Sigmoid colon (tissue), 6 donors: ENCODE measurements at regions not wholly inside any gene's neighbourhood (a gene's known extent, or its start where the extent isn't known, plus 50 kb on each side); places are given as distances from the start of the nearest gene placed in this dataset.

Experiments used
- DNase-seq: peaks from one replicate; pipeline ENCODE4 v3.0.0-alpha.2; 2019
- H3K27ac ChIP-seq, 4 donors: fragments of 200-600 bp; sonication (generic); one replicate each; pipeline ENCODE4 v1.5.1; 2016 to 2019; ENCODE audit warnings: mild to moderate bottlenecking in 1 of 4
- H3K27me3 ChIP-seq, 3 donors: fragments of 200-600 bp; sonication (generic); one replicate each; pipeline ENCODE4 v1.5.1; 2019; ENCODE audit warnings: mild to moderate bottlenecking in 1 of 3
- H3K36me3 ChIP-seq, 4 donors: fragments of 200-600 bp; sonication (generic); one replicate each; pipeline ENCODE4 v1.5.1; 2016 to 2019
- H3K4me1 ChIP-seq, 4 donors: fragments of 200-600 bp; sonication (generic); one replicate each; pipeline ENCODE4 v1.5.1; 2017 to 2019
- H3K4me3 ChIP-seq, 4 donors: fragments of 200-600 bp; sonication (generic); one replicate each; pipeline ENCODE4 v1.5.1; 2017 to 2019; ENCODE audit warnings: mild to moderate bottlenecking in 2 of 4, moderate library complexity in 1 of 4
- H3K9me3 ChIP-seq, 4 donors: fragments of 200-600 bp in 3 of 4; sonication (generic) in 3 of 4; one replicate each; pipeline versions ENCODE4 v1.5.1 to v1.6.1; 2013 to 2019
- CTCF ChIP-seq, 4 experiments: fragments of 450-650 bp in 3 of 4; fragments of 200-600 bp in 1 of 4; IDR thresholded peaks; one replicate each; pipeline ENCODE4 v1.5.1; 2016 to 2019; ENCODE audit warnings: antibody characterized with exemption in 4 of 4, mild to moderate bottlenecking in 3 of 4, moderate library complexity in 2 of 4
- EP300 ChIP-seq, 4 donors: sonication (generic); formaldehyde crosslinking; IDR thresholded peaks; one replicate each; pipeline ENCODE4 v1.6.1; 2017; ENCODE audit warnings: antibody characterized with exemption in 4 of 4
- POLR2A ChIP-seq, 2 donors: fragments of 450-650 bp; IDR thresholded peaks; one replicate each; pipeline ENCODE4 v1.6.1; 2016; ENCODE audit warnings: antibody characterized with exemption in 2 of 2, mild to moderate bottlenecking in 2 of 2, moderate library complexity in 2 of 2
- POLR2AphosphoS5 ChIP-seq, 4 donors: sonication (generic); formaldehyde crosslinking; IDR thresholded peaks; one replicate each; pipeline ENCODE4 v1.6.1; 2017; ENCODE audit warnings: antibody characterized with exemption in 4 of 4
- WGBS, 2 donors: extraction: QIAGEN DNeasy Blood & Tissue Kit; methylation state at CpG; one replicate each; pipeline ENCODE4 v1.1.7; 2013; 5-methylcytosine and 5-hydroxymethylcytosine counted together
- intact Hi-C: fragments of 100-400 bp; cut with DNase I; formaldehyde crosslinking; loops from one replicate; pipeline ENCODE4 v1.15.1; 2023
- donor health status: healthy with polysubstance abuse.
- donor health status: healthy.

- 11 to 44% methylated on average over 5 of the region's 5 CpGs for WGBS, 2 donors
- H3K9me3 ChIP-seq, result no peaks in the 10 kb centered on the region
- H3K36me3 ChIP-seq, result no peaks in the 10 kb centered on the region
- H3K4me1 ChIP-seq, result no peaks in the 10 kb centered on the region
- intact Hi-C loops, result no loop called here
- DNase-seq, result no peak
- TF ChIP-seq CTCF (IDR thresholded peaks at IDR 0.05) (no peak), POLR2A (IDR thresholded peaks at IDR 0.05) (no peak), EP300 (IDR thresholded peaks at IDR 0.05) (no peak), POLR2AphosphoS5 (IDR thresholded peaks at IDR 0.05) (no peak)
- H3K27ac ChIP-seq, result no peak overlapping the region
- no peak overlapping the region for H3K4me3 ChIP-seq
- H3K27me3 ChIP-seq, result peaks cover 0 to 45% (median 3%) of the 10 kb centered on the region in 3 donors
Measured at GRCh38 chr13:112124141-112124540, 57.2 kb downstream of the SOX1 start.

DNA sequence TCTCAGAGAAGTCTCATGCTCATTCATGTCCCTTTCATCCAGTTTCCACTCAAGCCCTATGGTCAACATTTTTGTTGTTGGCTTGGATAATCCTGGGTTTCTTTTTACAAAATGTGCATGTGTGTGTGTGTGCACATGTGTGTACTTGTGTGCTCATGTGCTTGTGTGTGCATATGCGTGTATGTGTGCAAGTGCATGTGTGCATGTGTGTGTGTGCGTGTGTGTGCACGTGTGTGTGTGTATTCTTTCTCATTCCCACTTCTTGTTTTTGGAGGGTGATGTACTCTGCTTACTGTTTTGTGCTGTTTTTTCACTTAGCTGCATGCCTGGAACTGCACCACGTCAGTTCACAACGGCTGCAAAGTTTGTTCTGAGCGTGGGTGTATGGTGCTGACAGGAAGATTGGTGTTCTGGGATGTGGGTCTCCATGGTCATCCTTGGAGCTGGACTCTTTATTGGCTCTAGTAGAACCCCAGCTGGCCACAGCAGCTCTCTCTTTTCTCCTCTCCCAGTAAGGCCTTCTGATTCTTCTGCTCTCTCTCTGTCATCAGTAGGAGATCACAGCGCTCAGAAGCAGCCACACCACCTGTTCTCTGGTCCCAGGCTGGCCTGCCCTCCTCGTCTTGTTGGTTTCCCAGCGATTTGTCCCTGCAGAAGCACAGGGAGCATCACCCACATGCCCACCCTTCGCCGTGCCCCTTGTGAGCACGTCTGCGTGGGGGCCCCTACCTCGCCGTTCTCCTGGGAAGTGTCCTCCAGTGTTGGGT, 60.8 kb downstream of the SOX1 start:
- Histone ChIP-seq H3K27ac (no peak overlapping the region), H3K27me3 (peaks cover 0 to 47% (median 3%) of the 10 kb centered on the region in 3 donors), H3K9me3 (no peaks in the 10 kb centered on the region), H3K36me3 (no peaks in the 10 kb centered on the region), H3K4me1 (no peaks in the 10 kb centered on the region), H3K4me3 (no peak overlapping the region)
- WGBS, 2 donors, result 83 to 87% methylated on average over 15 of the region's 15 CpGs
- TF ChIP-seq CTCF (IDR thresholded peaks at IDR 0.05) (no peak), EP300 (IDR thresholded peaks at IDR 0.05) (no peak), POLR2A (IDR thresholded peaks at IDR 0.05) (no peak), POLR2AphosphoS5 (IDR thresholded peaks at IDR 0.05) (no peak)
- intact Hi-C loops, result no loop called here
- peak; percentile 57 for DNase-seq

DNA sequence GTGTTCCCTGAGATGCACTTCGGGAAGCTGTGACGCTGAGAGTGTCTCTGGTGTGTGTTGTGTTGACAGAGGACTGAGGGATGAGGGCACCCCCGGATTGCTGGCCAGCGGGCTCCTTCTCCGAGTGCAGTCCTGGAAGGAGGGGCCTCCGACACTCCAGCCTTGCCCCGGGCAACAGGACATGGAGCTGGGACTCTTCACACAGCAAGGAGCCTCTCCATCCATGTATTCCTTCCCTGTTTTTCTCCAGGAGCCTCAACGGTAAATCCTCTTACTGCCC, 61.3 kb downstream of the SOX1 start:
- intact Hi-C loops, result no loop called here
- no peak overlapping the region for H3K4me3 ChIP-seq
- TF ChIP-seq POLR2AphosphoS5 (IDR thresholded peaks at IDR 0.05), result no peak
- TF ChIP-seq EP300 (IDR thresholded peaks at IDR 0.05), result no peak
- no peak for TF ChIP-seq CTCF (IDR thresholded peaks at IDR 0.05)
- no peak for TF ChIP-seq POLR2A (IDR thresholded peaks at IDR 0.05)
- H3K27me3 ChIP-seq, result peaks cover 0 to 52% (median 3%) of the 10 kb centered on the region in 3 donors
- H3K9me3 ChIP-seq, result no peaks in the 10 kb centered on the region
- H3K4me1 ChIP-seq, result no peaks in the 10 kb centered on the region
- WGBS, 2 donors, result 88 to 96% methylated on average over 8 of the region's 8 CpGs
- H3K27ac ChIP-seq, result no peak overlapping the region
- no peaks in the 10 kb centered on the region for H3K36me3 ChIP-seq
- DNase-seq, result no peak

- no peak for DNase-seq
- H3K36me3 ChIP-seq, result no peaks in the 10 kb centered on the region
- no peak overlapping the region for H3K27ac ChIP-seq
- H3K27me3 ChIP-seq, result peaks cover 0 to 65% (median 3%) of the 10 kb centered on the region in 3 donors
- intact Hi-C loops, result no loop called here
- no peaks in the 10 kb centered on the region for H3K4me1 ChIP-seq
- no peaks in the 10 kb centered on the region for H3K9me3 ChIP-seq
- TF ChIP-seq EP300 (IDR thresholded peaks at IDR 0.05), result no peak
- no peak for TF ChIP-seq POLR2A (IDR thresholded peaks at IDR 0.05)
- no peak for TF ChIP-seq POLR2AphosphoS5 (IDR thresholded peaks at IDR 0.05)
- TF ChIP-seq CTCF (IDR thresholded peaks at IDR 0.05), result no peak
- no peak overlapping the region for H3K4me3 ChIP-seq
- 93 to 97% methylated on average over 7 of the region's 7 CpGs for WGBS, 2 donors
Measured at GRCh38 chr13:112130418-112130817, 63.5 kb downstream of the SOX1 start.
